ENCODE measurements at regions not wholly inside any gene's neighbourhood (a gene's known extent, or its start where the extent isn't known, plus 50 kb on each side); places are given as distances from the start of the nearest gene placed in this dataset.
"Not testable (repeated sequence)": the region's sequence is repeated elsewhere in the genome, so short reads cannot be mapped to it uniquely, and the experiment has no call there.

DNA sequence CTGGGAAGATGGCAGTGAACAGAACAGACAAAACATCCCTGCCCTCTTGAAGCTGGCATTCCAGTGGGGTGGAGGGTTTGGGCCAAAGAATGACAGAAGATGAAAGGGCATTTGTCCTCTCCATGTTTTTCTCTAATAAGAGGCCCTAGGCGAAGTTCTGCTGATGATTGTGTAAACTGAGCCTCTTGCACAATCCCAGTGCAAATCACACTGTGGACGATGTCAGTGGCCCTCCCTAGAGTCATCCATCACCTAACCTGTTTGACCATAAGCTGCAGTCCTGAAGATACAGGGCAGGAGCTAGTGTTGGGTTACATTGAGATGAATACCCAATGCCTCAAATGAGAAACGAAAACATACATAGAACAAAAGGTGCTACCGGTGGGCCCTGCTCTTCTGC lies 622.4 kb upstream of the TBX3 start:
- ATAC-seq (ENCODE audit: poor library complexity) (no peak), DNase-seq (no peak)
- intact Hi-C loops (cut with DNase I), result no loop called here

- DNase-seq (no peak), ATAC-seq (ENCODE audit: poor library complexity) (no peak)
- intact Hi-C loops (cut with DNase I), result no loop called here
Observed at GRCh38 chr12:115305867-115306266, 621.9 kb upstream of the TBX3 start.

DNA sequence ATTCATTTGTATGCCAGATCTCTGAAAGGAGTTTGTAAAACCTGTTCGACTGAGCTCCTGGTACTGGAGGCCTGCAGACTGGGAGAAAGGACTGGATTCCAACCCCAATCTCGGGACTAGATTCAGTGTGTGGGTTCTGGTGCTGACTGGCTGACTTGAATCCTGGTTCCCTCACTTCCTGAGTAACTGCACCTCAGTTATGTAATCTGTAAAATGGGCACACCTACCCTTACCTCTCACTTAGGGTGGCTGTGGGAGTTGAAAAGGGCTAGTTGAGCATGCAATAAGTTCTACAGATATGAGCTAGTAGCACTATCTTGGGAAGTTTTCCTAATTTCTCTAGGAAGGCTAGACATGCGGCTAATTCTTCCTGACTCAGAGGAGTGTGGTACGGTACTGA lies 621.3 kb upstream of the TBX3 start:
- intact Hi-C loops (cut with DNase I), result no loop called here

DNA sequence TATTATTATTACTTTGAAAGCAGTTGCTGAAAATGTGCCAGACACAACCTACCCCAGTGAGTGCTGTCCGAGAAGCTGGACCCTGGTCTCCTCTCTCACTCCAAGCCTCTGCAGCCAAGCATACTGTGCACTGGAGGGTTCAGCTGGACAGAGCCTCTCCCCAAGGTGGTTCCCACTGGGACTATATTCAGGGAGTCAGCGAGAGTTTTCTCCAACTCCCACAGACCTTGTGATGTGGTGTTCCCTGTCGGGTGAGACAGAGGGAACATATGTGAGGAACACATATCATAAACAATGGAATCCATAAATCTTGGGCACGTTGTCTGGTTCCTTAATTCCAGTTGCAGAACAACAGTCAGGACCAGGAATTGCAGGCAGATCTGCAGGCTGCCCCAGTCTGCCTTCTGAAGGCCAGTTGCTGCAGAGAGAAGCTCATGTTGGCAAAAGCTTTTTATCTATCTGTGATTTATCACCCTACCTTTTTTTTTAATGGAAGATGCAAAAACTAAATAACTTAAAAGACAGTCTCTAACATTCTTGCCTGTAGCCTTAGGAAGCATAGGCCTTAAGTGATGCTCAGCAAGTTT lies 619.8 kb upstream of the TBX3 start:
- no peak for ATAC-seq (ENCODE audit: poor library complexity)
- intact Hi-C loops (cut with DNase I), result no loop called here
- DNase-seq, result no peak

More for the DNA sequence above, 621.3 kb upstream of the TBX3 start:
- ATAC-seq (ENCODE audit: poor library complexity) (no peak), DNase-seq (no peak)

DNA sequence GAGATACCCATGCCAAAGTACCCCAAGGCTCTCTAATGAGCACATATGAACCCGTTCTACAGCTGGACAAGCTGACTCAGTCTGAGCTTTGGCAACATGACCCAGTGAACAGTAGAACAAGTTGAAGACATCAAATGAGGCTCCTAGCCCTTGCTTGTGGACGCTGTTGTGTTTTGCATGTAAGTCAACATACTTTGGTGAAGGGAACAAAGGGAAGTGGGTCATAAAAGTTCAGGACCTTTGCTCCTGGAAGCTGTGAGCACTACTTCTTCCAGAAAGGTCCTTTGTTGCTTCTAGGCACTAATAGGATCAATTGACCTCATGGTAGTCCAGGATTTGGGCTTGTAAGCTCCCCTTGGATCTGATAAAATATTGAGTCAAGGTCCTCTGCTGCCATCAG lies 613.5 kb upstream of the TBX3 start:
- DNase-seq (no peak), ATAC-seq (ENCODE audit: poor library complexity) (no peak)
- intact Hi-C loops (cut with DNase I), result no loop called here

DNA sequence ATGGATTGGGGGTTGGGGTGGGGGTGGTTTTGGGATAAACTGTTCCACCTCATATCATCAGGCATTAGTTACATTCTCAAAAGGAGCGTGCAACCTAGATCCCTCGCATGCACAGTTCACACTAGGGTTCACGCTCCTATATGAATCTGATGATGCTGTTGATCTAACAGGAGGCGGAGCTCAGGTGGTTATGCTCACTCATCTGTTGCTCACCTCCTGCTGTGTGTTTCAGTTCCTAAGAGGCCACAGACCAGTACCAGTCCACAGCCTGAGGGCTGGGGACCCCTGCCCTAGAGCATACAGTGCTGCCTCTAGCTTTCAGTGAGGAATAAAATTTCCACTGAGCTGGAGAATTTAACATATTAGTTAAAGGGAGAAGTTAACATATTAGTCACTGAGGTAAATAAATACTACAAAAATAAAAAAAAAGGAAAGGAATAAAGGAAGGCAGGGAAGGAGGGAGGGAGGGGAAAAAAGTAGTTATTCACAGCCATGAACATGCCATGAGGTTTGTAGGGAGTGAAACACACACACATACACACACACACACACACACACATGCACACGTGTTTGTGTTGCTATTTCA lies 612.7 kb upstream of the TBX3 start:
- ATAC-seq (ENCODE audit: poor library complexity), result no peak
- intact Hi-C loops (cut with DNase I), result no loop called here
- DNase-seq, result no peak

DNA sequence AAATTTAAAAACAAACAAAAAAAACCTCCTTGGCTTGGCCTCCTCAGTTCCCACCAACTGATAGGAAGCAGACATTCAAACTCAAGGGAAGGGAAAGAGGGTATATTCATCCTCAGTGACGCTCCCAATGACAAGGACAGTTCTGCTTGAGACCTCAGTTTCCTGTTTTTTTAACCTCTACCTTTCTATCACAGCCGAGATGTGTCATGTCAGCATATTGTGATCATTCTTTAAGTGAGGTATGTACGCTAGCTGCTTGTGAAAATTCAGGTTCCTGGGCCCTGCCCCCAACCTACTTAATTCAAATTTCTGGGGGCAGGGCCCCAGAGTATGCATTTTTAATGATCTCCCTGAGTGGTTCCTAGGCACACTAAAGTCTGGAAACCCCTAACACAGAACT lies 611.9 kb upstream of the TBX3 start:
- intact Hi-C loops (cut with DNase I), result no loop called here
- DNase-seq (no peak), ATAC-seq (ENCODE audit: poor library complexity) (no peak)

DNA sequence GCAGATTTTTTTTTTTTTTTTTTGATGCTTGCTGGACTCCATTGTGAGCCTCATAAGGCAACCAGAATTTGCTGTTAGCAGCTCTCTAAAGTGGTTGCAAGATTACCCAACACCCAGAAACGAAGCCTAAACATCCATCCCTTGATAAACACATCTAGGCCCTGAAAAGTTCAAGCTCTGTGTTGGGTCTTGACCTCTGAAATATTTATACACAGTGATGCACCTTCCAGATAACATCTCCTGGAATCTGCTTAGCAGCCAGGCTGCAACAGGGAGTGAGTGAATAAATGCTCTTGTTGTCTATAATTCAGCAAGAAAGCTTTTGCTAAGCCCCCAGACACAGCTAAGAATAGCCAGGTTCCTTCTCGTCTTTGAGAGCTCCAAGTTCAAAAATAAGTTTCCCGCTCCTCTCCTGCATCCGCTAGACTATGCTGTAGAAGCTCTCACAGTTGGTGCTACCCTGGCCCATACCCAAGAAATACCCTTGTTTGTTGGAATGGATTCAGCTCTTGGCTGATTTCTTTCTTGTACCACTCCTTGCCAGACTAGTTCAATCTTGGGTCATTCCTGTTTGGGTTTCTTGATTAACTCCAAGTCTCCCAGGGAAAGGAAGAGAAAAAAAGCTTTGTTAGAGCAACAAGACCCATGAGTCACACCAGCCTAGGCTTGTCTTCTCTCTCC lies 610.6 kb upstream of the TBX3 start:
- no peak for ATAC-seq (ENCODE audit: poor library complexity)
- no peak for DNase-seq
- intact Hi-C loops (cut with DNase I), result no loop called here

DNA sequence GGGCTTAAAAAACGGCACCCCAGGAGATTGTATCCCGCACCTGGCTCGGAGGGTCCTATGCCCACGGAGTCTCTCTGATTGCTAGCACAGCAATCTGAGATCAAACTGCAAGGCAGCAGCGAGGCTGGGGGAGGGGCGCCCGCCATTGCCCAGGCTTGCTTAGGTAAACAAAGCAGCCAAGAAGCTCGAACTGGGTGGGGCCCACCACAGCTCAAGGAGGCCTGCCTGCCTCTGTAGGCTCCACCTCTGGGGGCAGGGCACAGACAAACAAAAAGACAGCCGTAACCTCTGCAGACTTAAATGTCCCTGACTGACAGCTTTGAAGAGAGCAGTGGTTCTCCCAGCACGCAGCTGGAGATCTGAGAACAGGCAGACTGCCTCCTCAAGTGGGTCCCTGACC lies 601.5 kb upstream of the TBX3 start:
- intact Hi-C loops (cut with DNase I); DNase-seq; ATAC-seq (ENCODE audit: poor library complexity): not testable (repeated sequence)

GRCh38 chr12:115273456-115273855 lies 589.5 kb upstream of the TBX3 start:
- ATAC-seq (ENCODE audit: poor library complexity), result no peak
- intact Hi-C loops (cut with DNase I), result no loop called here
- DNase-seq, result no peak

GRCh38 chr12:115268451-115268850 lies 584.5 kb upstream of the TBX3 start:
- intact Hi-C loops (cut with DNase I), result no loop called here
- DNase-seq (no peak), ATAC-seq (ENCODE audit: poor library complexity) (no peak)

GRCh38 chr12:115267891-115268290 lies 583.9 kb upstream of the TBX3 start:
- no peak for DNase-seq
- ATAC-seq (ENCODE audit: poor library complexity), result no peak
- intact Hi-C loops (cut with DNase I), result no loop called here

- intact Hi-C loops (cut with DNase I), result no loop called here
- DNase-seq, result no peak
- ATAC-seq (ENCODE audit: poor library complexity), result peak; percentile 41
Observed at GRCh38 chr12:115267464-115267863, 583.5 kb upstream of the TBX3 start.

GRCh38 chr12:115264605-115265004 lies 580.6 kb upstream of the TBX3 start:
- ATAC-seq (ENCODE audit: poor library complexity) (no peak), DNase-seq (no peak)
- intact Hi-C loops (cut with DNase I), result no loop called here

- no peak for ATAC-seq (ENCODE audit: poor library complexity)
- intact Hi-C loops (cut with DNase I), result no loop called here
- DNase-seq, result no peak
Observed at GRCh38 chr12:115261691-115262398, 577.9 kb upstream of the TBX3 start.

- no peak for DNase-seq
- intact Hi-C loops (cut with DNase I), result no loop called here
- ATAC-seq (ENCODE audit: poor library complexity), result no peak
Observed at GRCh38 chr12:115260762-115261675, 577.0 kb upstream of the TBX3 start.

DNA sequence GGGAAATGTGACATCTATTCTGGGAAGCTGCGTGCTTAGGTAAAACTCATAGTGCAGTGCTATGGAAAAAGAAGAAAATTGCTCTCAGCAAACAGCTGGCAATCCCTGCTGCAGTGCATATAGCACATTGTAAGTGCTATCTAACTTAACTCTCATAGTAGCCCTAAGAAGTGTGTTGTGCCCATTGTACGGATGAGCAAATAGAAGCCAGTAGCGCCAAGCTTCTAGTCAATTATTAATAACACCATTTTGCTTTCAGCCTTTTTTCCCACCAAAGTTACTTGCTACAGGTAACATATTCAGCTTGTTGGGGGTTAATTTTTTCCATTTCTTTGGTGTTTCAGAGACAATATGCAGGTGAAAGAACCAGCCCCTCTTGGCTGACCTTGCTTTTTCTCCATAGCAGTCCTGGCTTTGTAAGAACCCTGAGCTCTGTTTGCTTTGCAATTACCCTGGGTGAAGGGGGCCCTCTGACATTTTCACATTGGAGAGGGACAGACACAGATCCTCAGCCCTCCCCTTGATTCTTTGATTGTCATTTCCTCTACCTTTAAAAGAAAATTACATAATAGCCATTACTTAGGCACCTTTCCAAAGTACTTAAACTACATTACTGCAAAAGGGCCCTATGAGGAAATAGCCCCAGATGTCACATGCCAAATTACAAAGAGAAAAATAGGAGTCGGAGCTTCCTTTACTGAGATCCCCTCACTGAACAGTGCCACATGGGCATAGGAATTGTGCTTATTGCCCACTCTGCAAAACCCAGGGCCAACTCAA lies 576.2 kb upstream of the TBX3 start:
- DNase-seq (no peak), ATAC-seq (ENCODE audit: poor library complexity) (no peak)
- intact Hi-C loops (cut with DNase I), result no loop called here

DNA sequence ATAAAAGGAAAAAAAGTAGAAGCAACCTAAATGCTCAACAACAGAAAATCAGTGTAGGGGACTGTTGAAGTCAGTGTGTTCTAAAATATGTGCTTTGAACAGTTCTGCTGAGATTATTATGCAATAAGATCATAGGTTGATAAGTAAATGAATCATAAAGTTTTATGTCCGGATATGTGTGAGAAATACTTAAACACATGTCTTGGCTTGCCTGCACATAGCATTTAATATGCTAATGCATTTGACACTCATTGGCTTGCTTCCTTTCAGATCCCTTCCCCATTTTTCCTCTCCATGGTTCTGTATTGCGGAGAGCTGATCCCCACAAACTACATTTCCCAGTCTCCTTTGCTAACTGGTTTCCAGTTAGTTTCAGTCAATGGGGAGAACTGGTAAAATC lies 573.8 kb upstream of the TBX3 start:
- no peak for ATAC-seq (ENCODE audit: poor library complexity)
- no peak for DNase-seq
- intact Hi-C loops (cut with DNase I), result no loop called here
